Endodermal cell (in vitro differentiated cells): ENCODE measurements at regions not wholly inside any gene's neighbourhood (a gene's known extent, or its start where the extent isn't known, plus 50 kb on each side); places are given as distances from the start of the nearest gene placed in this dataset.

ENCODE experiments used
- DNase-seq: peaks from one replicate; pipeline ENCODE4 v3.0.0-alpha.2; 2017
- H3K27ac ChIP-seq: 2 replicates; pipeline ENCODE4 v1.5.1; 2013; ENCODE audit warnings: mild to moderate bottlenecking, low read depth, low read length, moderate library complexity
- H3K27me3 ChIP-seq: 2 replicates; pipeline ENCODE4 v1.6.1; 2013; ENCODE audit warnings: mild to moderate bottlenecking, low read length, moderate library complexity; ENCODE audit not compliant: insufficient read depth, control insufficient read depth, poor library complexity, severe bottlenecking
- H3K36me3 ChIP-seq: 2 replicates; pipeline ENCODE4 v1.7.0; 2013; ENCODE audit warnings: mild to moderate bottlenecking, low read length, moderate library complexity; ENCODE audit not compliant: control insufficient read depth, insufficient read depth
- H3K4me1 ChIP-seq: one replicate; pipeline ENCODE4 v1.7.0; 2013; ENCODE audit warnings: low read length; ENCODE audit not compliant: control insufficient read depth, insufficient read depth
- H3K4me3 ChIP-seq: 2 replicates; pipeline ENCODE4 v1.5.1; 2013; ENCODE audit warnings: mild to moderate bottlenecking, low read length, moderate library complexity
- H3K9ac ChIP-seq: 2 replicates; pipeline ENCODE4 v1.6.1; 2013; ENCODE audit warnings: mild to moderate bottlenecking, low read length, moderate library complexity; ENCODE audit not compliant: poor library complexity, severe bottlenecking; ENCODE audit errors: extremely low read depth
- H3K9me3 ChIP-seq: 2 replicates; pipeline ENCODE4 v1.6.1; 2013; ENCODE audit warnings: mild to moderate bottlenecking, low read length, moderate library complexity; ENCODE audit not compliant: control insufficient read depth
- H3K27ac Mint-ChIP-seq: 2 replicates; pipeline ENCODE4 v1.8.0; 2020; ENCODE audit warnings: mixed read lengths
- H3K27me3 Mint-ChIP-seq: 2 replicates; pipeline ENCODE4 v1.8.0; 2021; ENCODE audit warnings: mild to moderate bottlenecking, mixed read lengths; ENCODE audit not compliant: insufficient read depth
- H3K36me3 Mint-ChIP-seq: 2 replicates; pipeline ENCODE4 v1.8.0; 2020; ENCODE audit warnings: low read depth, mixed read lengths
- H3K4me1 Mint-ChIP-seq: 2 replicates; pipeline ENCODE4 v1.8.0; 2020; ENCODE audit warnings: mixed read lengths
- H3K4me3 Mint-ChIP-seq: 2 replicates; pipeline ENCODE4 v1.8.0; 2020; ENCODE audit warnings: mild to moderate bottlenecking, moderate library complexity, mixed read lengths
- H3K9me3 Mint-ChIP-seq: 2 replicates; pipeline ENCODE4 v1.8.0; 2020; ENCODE audit warnings: mild to moderate bottlenecking, mixed read lengths
- WGBS, 2 experiments: methylation state at CpG; one replicate each; pipeline versions ENCODE4 v1.1.5 to v1.1.7; 2013; ENCODE audit warnings: missing lambda C conversion rate in 2 of 2, mixed read lengths in 1 of 2; ENCODE audit not compliant: insufficient coverage in 1 of 2, insufficient read length in 1 of 2; 5-methylcytosine and 5-hydroxymethylcytosine counted together
- TF ChIP-seq, protein P1 (sequence below): fragments of 200-600 bp; sonication (generic); conservative IDR thresholded peaks from 2 replicates; pipeline ENCODE4 v1.5.0; 2021; ENCODE audit warnings: antibody characterized with exemption, mild to moderate bottlenecking

DNA sequence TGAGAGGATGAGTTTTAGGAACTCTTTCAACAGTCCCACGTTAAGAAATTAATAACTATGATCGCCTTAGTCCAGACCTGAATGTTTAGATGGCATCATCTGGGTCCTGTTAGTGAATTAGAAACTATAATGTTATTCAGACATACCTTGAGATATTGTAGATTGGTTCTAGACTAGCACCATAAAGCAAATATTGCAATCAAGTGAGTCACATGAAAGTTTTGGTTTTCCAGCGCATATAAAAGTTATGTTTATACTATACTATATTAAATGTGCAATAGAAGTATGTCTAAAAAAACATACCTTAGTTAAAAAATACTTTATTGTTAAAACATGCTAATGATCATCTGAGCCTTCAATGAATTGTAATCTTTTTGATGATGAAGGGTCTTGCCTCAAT lies 106.6 kb upstream of the ATP2B1 start:
- no peak overlapping the region for H3K27ac Mint-ChIP-seq
- no peak overlapping the region for H3K4me3 ChIP-seq
- no peaks in the 10 kb centered on the region for H3K4me1 Mint-ChIP-seq
- H3K9ac ChIP-seq, result no peak overlapping the region
- H3K27me3 Mint-ChIP-seq, result no peaks in the 10 kb centered on the region
- TF ChIP-seq, protein P1, sequence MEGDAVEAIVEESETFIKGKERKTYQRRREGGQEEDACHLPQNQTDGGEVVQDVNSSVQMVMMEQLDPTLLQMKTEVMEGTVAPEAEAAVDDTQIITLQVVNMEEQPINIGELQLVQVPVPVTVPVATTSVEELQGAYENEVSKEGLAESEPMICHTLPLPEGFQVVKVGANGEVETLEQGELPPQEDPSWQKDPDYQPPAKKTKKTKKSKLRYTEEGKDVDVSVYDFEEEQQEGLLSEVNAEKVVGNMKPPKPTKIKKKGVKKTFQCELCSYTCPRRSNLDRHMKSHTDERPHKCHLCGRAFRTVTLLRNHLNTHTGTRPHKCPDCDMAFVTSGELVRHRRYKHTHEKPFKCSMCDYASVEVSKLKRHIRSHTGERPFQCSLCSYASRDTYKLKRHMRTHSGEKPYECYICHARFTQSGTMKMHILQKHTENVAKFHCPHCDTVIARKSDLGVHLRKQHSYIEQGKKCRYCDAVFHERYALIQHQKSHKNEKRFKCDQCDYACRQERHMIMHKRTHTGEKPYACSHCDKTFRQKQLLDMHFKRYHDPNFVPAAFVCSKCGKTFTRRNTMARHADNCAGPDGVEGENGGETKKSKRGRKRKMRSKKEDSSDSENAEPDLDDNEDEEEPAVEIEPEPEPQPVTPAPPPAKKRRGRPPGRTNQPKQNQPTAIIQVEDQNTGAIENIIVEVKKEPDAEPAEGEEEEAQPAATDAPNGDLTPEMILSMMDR, result no peak
- WGBS, 2 experiments, result 93% methylated on average over 2 of the region's 3 CpGs; no CpG with 5 or more reads in 1 of the 2 experiments
- H3K36me3 ChIP-seq, result no peaks in the 10 kb centered on the region
- H3K4me3 Mint-ChIP-seq, result no peak overlapping the region
- H3K9me3 Mint-ChIP-seq, result no peaks in the 10 kb centered on the region
- no peak for DNase-seq
- no peaks in the 10 kb centered on the region for H3K27me3 ChIP-seq
- H3K36me3 Mint-ChIP-seq, result no peaks in the 10 kb centered on the region
- no peak overlapping the region for H3K27ac ChIP-seq
- H3K4me1 ChIP-seq, result no peaks in the 10 kb centered on the region
- no peaks in the 10 kb centered on the region for H3K9me3 ChIP-seq

DNA sequence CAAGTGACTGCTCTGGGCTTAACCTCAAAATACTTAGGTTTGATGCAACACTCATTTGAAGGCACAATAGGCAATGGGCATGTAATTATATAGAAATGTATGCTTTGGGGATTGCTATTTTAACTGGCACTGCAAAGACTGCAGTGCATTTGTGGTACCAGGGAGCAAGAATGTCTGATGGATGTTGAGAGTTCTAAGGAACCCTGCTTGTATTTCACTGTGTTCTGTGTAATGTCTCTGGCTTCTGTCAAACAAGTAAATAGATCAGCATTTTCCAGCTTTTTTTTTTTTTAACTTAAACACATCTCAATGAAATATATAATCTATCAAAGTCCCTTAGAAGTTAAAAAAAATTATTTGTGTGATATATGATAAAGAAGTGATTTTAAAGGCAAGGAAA lies 94.8 kb upstream of the ATP2B1 start:
- Mint-ChIP-seq H3K27me3 (no peaks in the 10 kb centered on the region), H3K36me3 (no peaks in the 10 kb centered on the region), H3K27ac (no peak overlapping the region), H3K4me3 (no peak overlapping the region), H3K4me1 (peaks cover 15% of the 10 kb centered on the region), H3K9me3 (peaks cover 2% of the 10 kb centered on the region)
- Histone ChIP-seq H3K4me3 (no peak overlapping the region), H3K9ac (no peak overlapping the region), H3K9me3 (no peaks in the 10 kb centered on the region), H3K36me3 (no peaks in the 10 kb centered on the region), H3K4me1 (peaks cover 4% of the 10 kb centered on the region), H3K27ac (no peak overlapping the region), H3K27me3 (no peaks in the 10 kb centered on the region)
- no peak for DNase-seq
- TF ChIP-seq, protein P1, result no peak

DNA sequence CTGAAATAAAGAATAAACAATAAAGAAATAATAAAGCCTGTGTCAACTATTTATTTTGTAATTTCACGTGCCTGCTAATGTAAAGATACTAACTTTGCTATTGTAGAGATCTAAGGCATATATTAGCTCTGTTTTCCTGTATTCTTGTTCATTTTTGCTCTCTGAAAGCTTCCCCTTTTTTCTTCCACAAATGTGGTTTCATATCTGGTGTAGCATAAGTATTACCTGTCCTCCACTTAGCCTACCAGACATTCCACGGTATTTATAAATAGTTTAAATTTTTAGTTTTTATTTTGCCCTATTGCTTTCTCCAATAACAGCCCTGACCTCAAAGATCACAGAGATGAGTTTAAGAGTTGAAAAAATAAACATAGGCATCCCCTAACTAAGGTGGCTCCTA lies 92.6 kb upstream of the ATP2B1 start:
- no peaks in the 10 kb centered on the region for H3K27me3 ChIP-seq
- H3K9ac ChIP-seq, result no peak overlapping the region
- H3K27me3 Mint-ChIP-seq, result no peaks in the 10 kb centered on the region
- H3K4me1 Mint-ChIP-seq, result peaks cover 26% of the 10 kb centered on the region
- no peak for DNase-seq
- no peak overlapping the region for H3K27ac ChIP-seq
- H3K27ac Mint-ChIP-seq, result no peak overlapping the region
- peaks cover 4% of the 10 kb centered on the region for H3K4me1 ChIP-seq
- no peak overlapping the region for H3K4me3 ChIP-seq
- H3K36me3 ChIP-seq, result no peaks in the 10 kb centered on the region
- WGBS, 2 experiments, result 88 to 100% methylated on average over 1 of the region's 2 CpGs
- TF ChIP-seq, protein P1, result no peak
- no peaks in the 10 kb centered on the region for H3K36me3 Mint-ChIP-seq
- no peak overlapping the region for H3K4me3 Mint-ChIP-seq
- H3K9me3 Mint-ChIP-seq, result no peaks in the 10 kb centered on the region
- H3K9me3 ChIP-seq, result no peaks in the 10 kb centered on the region
